Astrocyte (in vitro differentiated cells and primary cell): ENCODE measurements at regions not wholly inside any gene's neighbourhood (a gene's known extent, or its start where the extent isn't known, plus 50 kb on each side); places are given as distances from the start of the nearest gene placed in this dataset.

ENCODE experiments used
- CTCF ChIP-seq: IDR thresholded peaks from 2 replicates; pipeline ENCODE4 v1.5.1; 2011; ENCODE audit warnings: low read depth, mild to moderate bottlenecking, inconsistent platforms, low read length, moderate library complexity; ENCODE audit not compliant: insufficient read depth
- EZH2 ChIP-seq: IDR thresholded peaks from 2 replicates; pipeline ENCODE4 v1.6.1; 2012; ENCODE audit warnings: mild to moderate bottlenecking, low read length, inconsistent platforms; ENCODE audit not compliant: insufficient read depth

DNA sequence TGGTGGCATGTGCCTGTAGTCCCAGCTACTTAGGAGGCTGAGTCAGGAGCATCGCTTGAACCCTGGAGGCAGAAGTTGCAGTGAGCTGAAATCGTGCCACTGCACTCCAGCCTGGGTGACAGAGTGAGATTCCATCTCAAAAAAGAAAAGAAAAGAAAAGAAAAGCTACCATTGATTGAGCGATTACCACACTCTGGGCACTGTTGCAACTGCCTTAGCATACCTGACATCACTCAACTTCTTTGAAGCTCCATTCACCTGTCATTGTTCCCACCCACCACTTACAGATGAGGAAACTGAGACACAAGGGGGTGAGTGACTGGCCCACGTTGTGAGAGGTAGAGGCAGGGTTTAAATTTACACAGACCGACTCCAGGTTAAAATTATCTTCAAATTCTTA lies 442.1 kb upstream of the SULF2 start:
- TF ChIP-seq CTCF, result no peak
- TF ChIP-seq EZH2, result no peak
